Spinal cord (tissue), 9 donors: ENCODE measurements at regions not wholly inside any gene's neighbourhood (a gene's known extent, or its start where the extent isn't known, plus 50 kb on each side); places are given as distances from the start of the nearest gene placed in this dataset.

Experiments used
- DNase-seq, 6 donors: peaks; one replicate each; pipeline versions ENCODE4 v3.0.0 to v3.0.0-alpha.2; 2013 to 2015; ENCODE audit warnings: low spot score in 6 of 6, low read depth in 4 of 6
- H3K27ac ChIP-seq: one replicate; pipeline ENCODE4 v1.5.1; 2013; ENCODE audit warnings: low read depth, low read length, control low read depth
- H3K27me3 ChIP-seq: one replicate; pipeline ENCODE4 v1.6.1; 2013; ENCODE audit warnings: low read length; ENCODE audit not compliant: control insufficient read depth, insufficient read depth
- H3K36me3 ChIP-seq: one replicate; pipeline ENCODE4 v1.6.1; 2013; ENCODE audit warnings: low read length; ENCODE audit not compliant: control insufficient read depth, insufficient read depth
- H3K4me1 ChIP-seq: one replicate; pipeline ENCODE4 v1.6.1; 2013; ENCODE audit warnings: low read length; ENCODE audit not compliant: control insufficient read depth, insufficient read depth
- H3K4me3 ChIP-seq: one replicate; pipeline ENCODE4 v1.5.1; 2013; ENCODE audit warnings: low read depth, low read length, control low read depth
- H3K9me3 ChIP-seq: one replicate; pipeline ENCODE4 v1.6.1; 2013; ENCODE audit warnings: low read length; ENCODE audit not compliant: control insufficient read depth, insufficient read depth
- WGBS: methylation state at CpG from one replicate; pipeline ENCODE4 v1.1.5; 2013; ENCODE audit warnings: missing lambda C conversion rate; ENCODE audit not compliant: insufficient coverage; 5-methylcytosine and 5-hydroxymethylcytosine counted together
- donor health status: healthy.

DNA sequence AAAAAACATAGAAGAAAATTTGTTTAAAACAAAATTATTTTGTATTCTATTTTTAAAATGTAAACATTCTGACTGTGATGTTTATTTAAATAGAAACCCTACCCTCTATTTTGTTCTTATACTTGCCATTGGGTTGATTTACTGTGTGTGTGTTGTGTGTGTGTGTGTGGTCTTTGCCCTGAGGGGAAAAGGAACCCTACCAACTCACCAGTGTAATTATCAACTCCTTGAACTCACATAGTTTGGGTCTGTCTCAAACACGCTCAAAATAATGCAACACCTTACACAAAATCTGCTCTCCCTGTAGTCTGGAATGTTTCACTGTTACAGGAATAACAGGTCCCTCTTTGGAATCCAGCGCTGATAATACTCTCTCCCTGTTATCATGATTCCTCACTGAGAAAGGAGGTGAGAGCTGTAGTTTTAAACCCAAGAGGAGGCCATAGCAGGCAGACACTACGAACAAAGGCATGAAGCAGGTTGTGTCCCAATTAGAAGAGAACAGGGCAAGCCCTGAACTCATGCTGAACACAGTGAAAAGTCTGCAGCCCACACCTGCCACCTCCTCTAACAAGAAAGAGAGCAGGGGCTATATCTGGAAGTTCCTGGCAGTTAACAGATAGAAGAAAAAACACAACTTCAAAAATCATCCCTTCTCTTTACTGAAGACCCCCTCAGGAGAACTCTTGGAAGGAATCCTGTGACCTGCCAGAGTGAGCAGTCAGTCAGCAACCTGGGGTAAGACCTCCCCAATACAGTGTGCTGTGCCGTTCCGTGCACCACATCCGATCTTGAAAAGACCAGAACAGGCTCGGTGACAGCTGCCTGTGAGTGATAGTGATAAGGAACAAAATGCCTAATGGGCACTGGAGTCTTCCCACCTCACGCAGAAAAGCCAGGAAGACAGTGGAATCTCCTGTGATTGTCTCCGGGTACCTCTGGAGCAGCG lies 608.1 kb upstream of the ADAMTS16 start:
- no peak for DNase-seq

DNA sequence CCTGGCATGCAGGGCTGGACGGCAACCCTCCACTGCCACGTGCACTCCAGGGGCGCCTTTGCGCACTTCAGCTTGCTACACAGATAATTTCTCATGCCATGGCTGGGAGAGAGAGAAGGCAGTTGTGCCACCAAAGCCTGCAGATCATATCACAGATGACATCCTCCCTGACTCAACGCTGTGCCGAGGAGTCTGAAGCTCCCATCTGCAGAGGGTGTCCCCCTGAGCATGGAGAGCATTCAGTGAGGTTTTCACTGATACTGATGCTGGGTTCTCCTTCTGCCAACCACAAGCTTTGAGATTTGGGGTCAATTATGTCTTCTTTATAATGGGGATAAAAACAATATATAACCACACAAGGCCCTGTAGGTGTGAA lies 607.4 kb upstream of the ADAMTS16 start:
- Histone ChIP-seq H3K4me3 (no peak overlapping the region), H3K27me3 (peaks cover 3% of the 10 kb centered on the region), H3K36me3 (no peaks in the 10 kb centered on the region), H3K27ac (no peak overlapping the region), H3K9me3 (no peaks in the 10 kb centered on the region), H3K4me1 (no peaks in the 10 kb centered on the region)
- DNase-seq = no peak
- WGBS = 81% methylated on average over 5 of the region's 6 CpGs

More for the DNA sequence above, 608.1 kb upstream of the ADAMTS16 start:
- no peak overlapping the region for H3K27ac ChIP-seq
- H3K9me3 ChIP-seq = no peaks in the 10 kb centered on the region
- H3K4me3 ChIP-seq = no peak overlapping the region
- peaks cover 3% of the 10 kb centered on the region for H3K27me3 ChIP-seq
- WGBS = 78% methylated on average over 3 of the region's 10 CpGs
- H3K36me3 ChIP-seq = no peaks in the 10 kb centered on the region
- H3K4me1 ChIP-seq = no peaks in the 10 kb centered on the region

- no peak for DNase-seq
- Histone ChIP-seq H3K36me3 (no peaks in the 10 kb centered on the region), H3K9me3 (no peaks in the 10 kb centered on the region), H3K27me3 (peaks cover 3% of the 10 kb centered on the region), H3K27ac (no peak overlapping the region), H3K4me3 (no peak overlapping the region), H3K4me1 (no peaks in the 10 kb centered on the region)
- no CpG with 5 or more reads among the region's 3 CpGs for WGBS
Measured at GRCh38 chr5:4533457-4534105, 606.5 kb upstream of the ADAMTS16 start.

DNA sequence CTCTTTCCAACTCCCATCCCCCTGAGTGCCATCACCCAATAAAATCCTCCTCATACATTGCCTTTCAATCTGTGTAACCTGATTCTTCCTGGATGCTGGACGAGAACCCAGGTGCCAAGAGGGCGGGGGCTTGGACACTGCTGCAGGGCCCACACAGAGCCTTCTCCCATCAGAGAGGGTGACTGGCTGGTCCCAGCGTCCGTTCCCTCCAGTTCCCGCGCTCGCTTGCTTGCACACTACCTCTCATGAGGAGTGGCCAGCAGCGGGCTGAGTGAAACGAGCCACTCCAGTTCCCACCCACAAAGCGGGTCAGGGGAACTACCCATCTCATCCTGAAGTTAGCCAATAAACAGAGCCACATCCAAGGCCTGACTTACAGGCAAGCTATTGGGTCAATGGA lies 602.6 kb upstream of the ADAMTS16 start:
- H3K4me1 ChIP-seq = no peaks in the 10 kb centered on the region
- peaks cover 3% of the 10 kb centered on the region for H3K27me3 ChIP-seq
- no peaks in the 10 kb centered on the region for H3K36me3 ChIP-seq
- no peak overlapping the region for H3K27ac ChIP-seq
- no peak for DNase-seq
- no peak overlapping the region for H3K4me3 ChIP-seq
- 87% methylated on average over 10 of the region's 10 CpGs for WGBS
- H3K9me3 ChIP-seq = no peaks in the 10 kb centered on the region

- no peaks in the 10 kb centered on the region for H3K27me3 ChIP-seq
- H3K27ac ChIP-seq = no peak overlapping the region
- 83% methylated on average over 5 of the region's 5 CpGs for WGBS
Measured at GRCh38 chr5:4540375-4541173, 599.6 kb upstream of the ADAMTS16 start.

GRCh38 chr5:4541334-4541733 lies 598.8 kb upstream of the ADAMTS16 start:
- WGBS = no CpG with 5 or more reads among the region's 4 CpGs
- no peaks in the 10 kb centered on the region for H3K27me3 ChIP-seq
- no peak for DNase-seq
- no peak overlapping the region for H3K27ac ChIP-seq
- no peaks in the 10 kb centered on the region for H3K9me3 ChIP-seq
- no peaks in the 10 kb centered on the region for H3K4me1 ChIP-seq
- no peak overlapping the region for H3K4me3 ChIP-seq
- H3K36me3 ChIP-seq = no peaks in the 10 kb centered on the region

More at GRCh38 chr5:4540375-4541173, 599.6 kb upstream of the ADAMTS16 start:
- Histone ChIP-seq H3K36me3 (no peaks in the 10 kb centered on the region), H3K4me1 (no peaks in the 10 kb centered on the region), H3K9me3 (no peaks in the 10 kb centered on the region), H3K4me3 (no peak overlapping the region)
- DNase-seq = no peak

GRCh38 chr5:4542145-4542778 lies 597.9 kb upstream of the ADAMTS16 start:
- WGBS = 65% methylated on average over 8 of the region's 12 CpGs
- H3K36me3 ChIP-seq = no peaks in the 10 kb centered on the region
- no peaks in the 10 kb centered on the region for H3K9me3 ChIP-seq
- no peaks in the 10 kb centered on the region for H3K4me1 ChIP-seq
- no peak overlapping the region for H3K4me3 ChIP-seq
- no peak overlapping the region for H3K27ac ChIP-seq
- no peaks in the 10 kb centered on the region for H3K27me3 ChIP-seq
- no peak for DNase-seq

DNA sequence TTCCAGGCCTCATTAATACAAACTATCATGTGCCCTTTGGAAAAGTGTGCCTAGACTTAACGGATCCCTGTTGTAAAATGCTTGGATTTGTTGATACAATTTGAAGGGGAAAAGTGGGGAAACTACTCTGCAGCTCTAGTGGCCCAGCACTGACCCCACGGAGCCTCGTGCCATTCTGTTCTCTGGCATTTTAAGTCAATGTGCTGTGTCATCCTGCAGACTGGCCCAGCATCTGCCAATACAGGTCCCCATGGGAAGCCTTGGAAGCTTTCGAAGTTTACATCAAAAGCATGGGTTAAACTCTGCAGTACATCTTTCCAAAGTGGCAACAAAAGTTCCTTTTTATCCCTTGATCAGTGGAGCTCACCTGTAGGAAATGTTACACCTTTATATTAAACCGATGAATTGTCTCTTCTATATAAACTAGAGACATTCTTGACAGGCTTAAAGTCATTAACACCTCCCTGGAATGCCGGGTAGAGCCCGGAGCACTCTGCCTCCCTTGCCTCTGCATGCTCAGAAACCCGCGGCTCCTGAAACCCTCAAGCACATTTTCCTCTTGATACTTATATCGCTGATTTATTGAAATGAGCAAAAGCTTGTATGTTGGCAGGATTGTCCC lies 596.0 kb upstream of the ADAMTS16 start:
- Histone ChIP-seq H3K4me3 (no peak overlapping the region), H3K27me3 (no peaks in the 10 kb centered on the region), H3K9me3 (no peaks in the 10 kb centered on the region), H3K27ac (no peak overlapping the region), H3K36me3 (no peaks in the 10 kb centered on the region), H3K4me1 (no peaks in the 10 kb centered on the region)
- no peak for DNase-seq
- WGBS = 66% methylated on average over 3 of the region's 10 CpGs

DNA sequence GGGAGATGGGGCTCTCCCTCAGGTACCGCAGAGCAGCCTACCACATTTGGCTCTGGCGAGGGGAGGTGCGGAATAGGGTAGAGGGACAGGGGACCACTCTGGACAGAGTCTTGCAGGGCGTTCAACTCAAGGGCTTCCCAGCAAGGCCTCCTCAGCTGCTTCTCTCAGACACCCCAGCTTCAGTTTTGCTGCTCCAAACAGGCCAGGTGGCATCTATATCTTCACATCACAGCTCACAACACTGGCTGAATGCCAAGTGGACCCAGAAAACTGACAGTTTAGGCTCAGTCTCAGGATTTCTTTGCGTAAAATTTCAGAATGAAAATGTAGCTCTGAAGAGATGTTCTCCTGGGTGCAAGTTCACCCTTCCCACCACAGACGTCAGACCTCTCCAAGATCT lies 592.6 kb upstream of the ADAMTS16 start:
- Histone ChIP-seq H3K27ac (no peak overlapping the region), H3K36me3 (no peaks in the 10 kb centered on the region), H3K4me1 (no peaks in the 10 kb centered on the region), H3K4me3 (no peak overlapping the region), H3K9me3 (no peaks in the 10 kb centered on the region), H3K27me3 (no peaks in the 10 kb centered on the region)
- 100% methylated on average over 1 of the region's 6 CpGs for WGBS
- no peak for DNase-seq
